ENCODE measurements at regions not wholly inside any gene's neighbourhood (a gene's known extent, or its start where the extent isn't known, plus 50 kb on each side); places are given as distances from the start of the nearest gene placed in this dataset.

GRCh38 chr13:38053896-38054295 is 184.3 kb upstream of the TRPC4 start:
- no peak overlapping the region for H3K27ac Mint-ChIP-seq (ENCODE audit: unreplicated experiment)

GRCh38 chr13:38046049-38046376 is 176.4 kb upstream of the TRPC4 start:
- DNase-seq, result no peak
- TF ChIP-seq, protein P1, sequence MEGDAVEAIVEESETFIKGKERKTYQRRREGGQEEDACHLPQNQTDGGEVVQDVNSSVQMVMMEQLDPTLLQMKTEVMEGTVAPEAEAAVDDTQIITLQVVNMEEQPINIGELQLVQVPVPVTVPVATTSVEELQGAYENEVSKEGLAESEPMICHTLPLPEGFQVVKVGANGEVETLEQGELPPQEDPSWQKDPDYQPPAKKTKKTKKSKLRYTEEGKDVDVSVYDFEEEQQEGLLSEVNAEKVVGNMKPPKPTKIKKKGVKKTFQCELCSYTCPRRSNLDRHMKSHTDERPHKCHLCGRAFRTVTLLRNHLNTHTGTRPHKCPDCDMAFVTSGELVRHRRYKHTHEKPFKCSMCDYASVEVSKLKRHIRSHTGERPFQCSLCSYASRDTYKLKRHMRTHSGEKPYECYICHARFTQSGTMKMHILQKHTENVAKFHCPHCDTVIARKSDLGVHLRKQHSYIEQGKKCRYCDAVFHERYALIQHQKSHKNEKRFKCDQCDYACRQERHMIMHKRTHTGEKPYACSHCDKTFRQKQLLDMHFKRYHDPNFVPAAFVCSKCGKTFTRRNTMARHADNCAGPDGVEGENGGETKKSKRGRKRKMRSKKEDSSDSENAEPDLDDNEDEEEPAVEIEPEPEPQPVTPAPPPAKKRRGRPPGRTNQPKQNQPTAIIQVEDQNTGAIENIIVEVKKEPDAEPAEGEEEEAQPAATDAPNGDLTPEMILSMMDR (IDR thresholded peaks at IDR 0.05; ENCODE audit: partially characterized antibody, unreplicated experiment), result no peak
- no peak overlapping the region for H3K27ac Mint-ChIP-seq (ENCODE audit: unreplicated experiment)

More at GRCh38 chr13:38053896-38054295, 184.3 kb upstream of the TRPC4 start:
- Mint-ChIP-seq H3K4me1 (ENCODE audit: low read depth, unreplicated experiment) (no peaks in the 10 kb centered on the region), H3K27me3 (ENCODE audit: unreplicated experiment) (no peaks in the 10 kb centered on the region), H3K4me3 (ENCODE audit: unreplicated experiment) (no peak overlapping the region), H3K9me3 (ENCODE audit: unreplicated experiment) (no peaks in the 10 kb centered on the region), H3K36me3 (ENCODE audit: unreplicated experiment) (no peaks in the 10 kb centered on the region)
- no peak for DNase-seq
- TF ChIP-seq, protein P1 (IDR thresholded peaks at IDR 0.05; ENCODE audit: partially characterized antibody, unreplicated experiment), result no peak

DNA sequence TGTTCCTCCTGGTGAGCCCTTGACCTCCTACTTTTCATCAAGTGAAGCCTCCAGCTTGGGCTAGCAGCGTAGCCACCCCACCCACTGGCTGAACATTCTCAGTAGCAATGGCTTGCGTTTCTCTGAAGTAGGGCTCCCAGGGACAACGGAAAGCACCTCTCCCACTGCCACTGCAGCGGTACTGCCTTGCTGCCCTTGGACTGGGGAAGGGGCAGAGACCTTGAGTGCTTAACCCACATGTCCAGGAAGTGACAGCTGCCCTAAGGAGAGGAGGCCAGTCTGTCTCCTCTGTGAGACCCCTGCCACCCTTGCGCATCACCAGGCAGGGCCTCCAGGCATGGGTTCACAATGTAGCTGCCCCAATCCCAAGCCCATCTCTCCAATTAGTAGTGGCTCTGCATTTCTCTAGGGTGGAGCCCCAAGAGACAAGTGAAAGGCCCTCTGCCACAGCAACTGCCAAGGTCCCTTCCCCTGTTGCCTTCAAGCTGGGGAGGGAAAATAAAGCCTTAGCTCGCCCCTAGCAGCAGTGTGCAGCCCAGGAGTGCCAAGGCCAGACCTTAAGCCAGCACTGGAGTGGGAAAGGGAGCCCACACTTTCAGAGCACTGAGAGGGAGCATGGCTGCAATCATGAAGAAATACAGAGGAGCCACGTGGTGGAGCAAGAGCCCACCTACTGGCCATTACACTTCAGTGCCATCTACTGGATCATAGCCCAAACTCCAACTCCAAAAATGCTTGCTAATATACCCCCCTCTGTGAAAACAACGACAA is 175.9 kb upstream of the TRPC4 start:
- H3K27me3 Mint-ChIP-seq (ENCODE audit: unreplicated experiment), result no peaks in the 10 kb centered on the region
- H3K36me3 Mint-ChIP-seq (ENCODE audit: unreplicated experiment), result no peaks in the 10 kb centered on the region
- H3K4me3 Mint-ChIP-seq (ENCODE audit: unreplicated experiment), result no peak overlapping the region
- DNase-seq, result no peak
- peaks cover 2% of the 10 kb centered on the region for H3K9me3 Mint-ChIP-seq (ENCODE audit: unreplicated experiment)
- TF ChIP-seq, protein P1 (IDR thresholded peaks at IDR 0.05; ENCODE audit: partially characterized antibody, unreplicated experiment), result peak; percentile 54
- H3K27ac Mint-ChIP-seq (ENCODE audit: unreplicated experiment), result no peak overlapping the region
- H3K4me1 Mint-ChIP-seq (ENCODE audit: low read depth, unreplicated experiment), result no peaks in the 10 kb centered on the region

More at GRCh38 chr13:38046049-38046376, 176.4 kb upstream of the TRPC4 start:
- no peaks in the 10 kb centered on the region for H3K27me3 Mint-ChIP-seq (ENCODE audit: unreplicated experiment)
- no peaks in the 10 kb centered on the region for H3K4me1 Mint-ChIP-seq (ENCODE audit: low read depth, unreplicated experiment)
- no peak overlapping the region for H3K4me3 Mint-ChIP-seq (ENCODE audit: unreplicated experiment)
- H3K36me3 Mint-ChIP-seq (ENCODE audit: unreplicated experiment), result no peaks in the 10 kb centered on the region
- H3K9me3 Mint-ChIP-seq (ENCODE audit: unreplicated experiment), result peaks cover 2% of the 10 kb centered on the region

- H3K27ac Mint-ChIP-seq (ENCODE audit: unreplicated experiment), result no peak overlapping the region
- DNase-seq, result no peak
- no peaks in the 10 kb centered on the region for H3K27me3 Mint-ChIP-seq (ENCODE audit: unreplicated experiment)
- H3K9me3 Mint-ChIP-seq (ENCODE audit: unreplicated experiment), result peaks cover 2% of the 10 kb centered on the region
- H3K36me3 Mint-ChIP-seq (ENCODE audit: unreplicated experiment), result no peaks in the 10 kb centered on the region
- H3K4me1 Mint-ChIP-seq (ENCODE audit: low read depth, unreplicated experiment), result no peaks in the 10 kb centered on the region
- no peak overlapping the region for H3K4me3 Mint-ChIP-seq (ENCODE audit: unreplicated experiment)
- TF ChIP-seq, protein P1 (IDR thresholded peaks at IDR 0.05; ENCODE audit: partially characterized antibody, unreplicated experiment), result no peak
These were observed 174.5 kb upstream of the TRPC4 start for GRCh38 chr13:38044067-38044466.

DNA sequence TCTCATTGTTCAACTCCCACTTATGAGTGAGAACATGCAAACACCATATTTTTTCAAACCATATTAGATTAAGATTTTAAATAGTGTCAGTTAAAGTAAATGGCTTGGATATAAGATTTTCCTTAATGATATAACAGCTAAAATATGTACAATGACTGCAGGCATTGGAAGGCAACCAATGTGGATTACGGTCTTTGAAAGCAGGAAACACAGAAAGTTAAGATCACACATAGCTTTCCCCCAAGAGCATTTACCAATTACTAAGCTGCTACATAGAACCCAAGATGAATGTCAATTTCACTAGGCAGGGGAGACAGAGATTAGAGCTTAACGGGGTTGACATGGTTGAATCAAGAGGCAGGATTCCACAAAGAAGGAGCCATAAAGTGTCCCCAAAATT is 173.2 kb upstream of the TRPC4 start:
- DNase-seq, result no peak
- Mint-ChIP-seq H3K27me3 (ENCODE audit: unreplicated experiment) (no peaks in the 10 kb centered on the region), H3K4me1 (ENCODE audit: low read depth, unreplicated experiment) (no peaks in the 10 kb centered on the region), H3K4me3 (ENCODE audit: unreplicated experiment) (no peak overlapping the region), H3K36me3 (ENCODE audit: unreplicated experiment) (no peaks in the 10 kb centered on the region), H3K27ac (ENCODE audit: unreplicated experiment) (no peak overlapping the region), H3K9me3 (ENCODE audit: unreplicated experiment) (peaks cover 2% of the 10 kb centered on the region)
- TF ChIP-seq, protein P1 (IDR thresholded peaks at IDR 0.05; ENCODE audit: partially characterized antibody, unreplicated experiment), result no peak

Data from glutamatergic neuron (in vitro differentiated cells).